GM19397 (cell line): ENCODE measurements at regions not wholly inside any gene's neighbourhood (a gene's known extent, or its start where the extent isn't known, plus 50 kb on each side); places are given as distances from the start of the nearest gene placed in this dataset.

ENCODE experiments used
- ATAC-seq: cut with Tn5 transposase; IDR thresholded peaks from one replicate; pipeline ENCODE4 v1.9.1; 2021; ENCODE audit warnings: mild to moderate bottlenecking, moderate library complexity; ENCODE audit not compliant: unreplicated experiment

GRCh38 chr3:154775821-154776548 lies 304.1 kb upstream of the MME start:
- ATAC-seq = no peak

- ATAC-seq = no peak
Observed at GRCh38 chr3:154766765-154767503, 313.2 kb upstream of the MME start.

- ATAC-seq = no peak
Observed at GRCh38 chr3:154764856-154765640, 315.1 kb upstream of the MME start.

GRCh38 chr3:154762486-154762885 lies 317.6 kb upstream of the MME start:
- ATAC-seq = no peak

GRCh38 chr3:154759966-154760365 lies 320.2 kb upstream of the MME start:
- ATAC-seq = no peak

GRCh38 chr3:154758109-154758868 lies 321.8 kb upstream of the MME start:
- ATAC-seq = no peak

- no peak for ATAC-seq
Observed at GRCh38 chr3:154753101-154753500, 323.1 kb upstream of the GPR149 start.

GRCh38 chr3:154749514-154749913 lies 319.5 kb upstream of the GPR149 start:
- no peak for ATAC-seq

- no peak for ATAC-seq
Observed at GRCh38 chr3:154745929-154746328, 315.9 kb upstream of the GPR149 start.

- ATAC-seq = no peak
Observed at GRCh38 chr3:154745122-154745521, 315.1 kb upstream of the GPR149 start.

GRCh38 chr3:154743418-154743817 lies 313.4 kb upstream of the GPR149 start:
- ATAC-seq = no peak

GRCh38 chr3:154734468-154734867 lies 304.5 kb upstream of the GPR149 start:
- ATAC-seq = no peak

GRCh38 chr3:154730186-154730585 lies 300.2 kb upstream of the GPR149 start:
- no peak for ATAC-seq

GRCh38 chr3:154729741-154730140 lies 299.8 kb upstream of the GPR149 start:
- no peak for ATAC-seq

- no peak for ATAC-seq
Observed at GRCh38 chr3:154728285-154728684, 298.3 kb upstream of the GPR149 start.

GRCh38 chr3:154720921-154721320 lies 290.9 kb upstream of the GPR149 start:
- no peak for ATAC-seq

GRCh38 chr3:154718053-154718452 lies 288.1 kb upstream of the GPR149 start:
- ATAC-seq = no peak

GRCh38 chr3:154716170-154716569 lies 286.2 kb upstream of the GPR149 start:
- ATAC-seq = no peak

- ATAC-seq = no peak
Observed at GRCh38 chr3:154708554-154708953, 278.6 kb upstream of the GPR149 start.

GRCh38 chr3:154701055-154701454 lies 271.1 kb upstream of the GPR149 start:
- ATAC-seq = no peak

- ATAC-seq = peak; percentile 47
Observed at GRCh38 chr3:154690413-154690812, 260.4 kb upstream of the GPR149 start.
